MM.1S (cell line): ENCODE measurements at regions not wholly inside any gene's neighbourhood (a gene's known extent, or its start where the extent isn't known, plus 50 kb on each side); places are given as distances from the start of the nearest gene placed in this dataset.

Experiments used
- DNase-seq: peaks from one replicate; pipeline ENCODE4 v3.0.0-alpha.2; 2015
- H2AFZ ChIP-seq: fragments of 300-600 bp; sonication (generic); 2 replicates; pipeline ENCODE4 v1.6.0; 2016; ENCODE audit warnings: antibody characterized with exemption, low read length
- H3F3A ChIP-seq: fragments of 300-600 bp; sonication (generic); 2 replicates; pipeline ENCODE4 v1.6.1; 2016; ENCODE audit warnings: mild to moderate bottlenecking, antibody characterized with exemption, low read length, moderate library complexity, mixed read lengths; ENCODE audit not compliant: insufficient read depth
- H3K27ac ChIP-seq: fragments of 300-600 bp; sonication (generic); 2 replicates; pipeline ENCODE4 v1.5.1; 2016; ENCODE audit warnings: mild to moderate bottlenecking, low read length
- H3K27me3 ChIP-seq: fragments of 300-600 bp; sonication (generic); replicated peaks from 2 replicates; pipeline ENCODE4 v1.6.0; 2016; ENCODE audit warnings: low read length; ENCODE audit not compliant: insufficient read depth
- H3K36me3 ChIP-seq: fragments of 300-600 bp; sonication (generic); replicated peaks from 2 replicates; pipeline ENCODE4 v1.6.1; 2016; ENCODE audit warnings: mild to moderate bottlenecking, low read length, mixed read lengths; ENCODE audit not compliant: insufficient read depth
- H3K4me1 ChIP-seq: fragments of 300-600 bp; sonication (generic); 2 replicates; pipeline ENCODE4 v1.6.1; 2016; ENCODE audit warnings: low read length, mixed read lengths
- H3K4me2 ChIP-seq: fragments of 300-600 bp; sonication (generic); 2 replicates; pipeline ENCODE4 v1.6.0; 2016; ENCODE audit warnings: low read depth, low read length
- H3K4me3 ChIP-seq: fragments of 300-600 bp; sonication (generic); 2 replicates; pipeline ENCODE4 v1.5.1; 2016; ENCODE audit warnings: low read length, mixed read lengths
- H3K79me2 ChIP-seq: fragments of 300-600 bp; sonication (generic); 2 replicates; pipeline ENCODE4 v1.6.1; 2016; ENCODE audit warnings: mixed run types, low read length, mixed read lengths
- H3K9ac ChIP-seq: fragments of 300-600 bp; sonication (generic); 2 replicates; pipeline ENCODE4 v1.6.1; 2016; ENCODE audit warnings: low read length, mixed read lengths
- H3K9me2 ChIP-seq: fragments of 300-600 bp; sonication (generic); replicated peaks from 2 replicates; pipeline ENCODE4 v1.6.1; 2016; ENCODE audit warnings: mild to moderate bottlenecking, low read length, mixed read lengths; ENCODE audit not compliant: insufficient read depth
- H3K9me3 ChIP-seq: fragments of 300-600 bp; sonication (generic); replicated peaks from 2 replicates; pipeline ENCODE4 v1.6.1; 2016; ENCODE audit warnings: mild to moderate bottlenecking, low read length, mixed read lengths; ENCODE audit not compliant: insufficient read depth
- H4K20me1 ChIP-seq: fragments of 300-600 bp; sonication (generic); 2 replicates; pipeline ENCODE4 v1.6.1; 2016; ENCODE audit warnings: mild to moderate bottlenecking, low read length, moderate library complexity, mixed read lengths; ENCODE audit not compliant: insufficient read depth
- EZH2 ChIP-seq: fragments of 300-600 bp; sonication (generic); optimal IDR thresholded peaks from 2 replicates; pipeline ENCODE3; 2017; ENCODE audit warnings: low read depth, mild to moderate bottlenecking, antibody characterized with exemption, low read length, mixed read lengths
- EZH2phosphoT487 ChIP-seq: fragments of 300-600 bp; sonication (generic); IDR thresholded peaks from 2 replicates; pipeline ENCODE4 v1.6.1; 2018; ENCODE audit warnings: antibody characterized with exemption, low read length
- TF ChIP-seq, protein P1 (sequence below): fragments of 300-600 bp; sonication (generic); IDR thresholded peaks from 2 replicates; pipeline ENCODE4 v1.5.1; 2016; ENCODE audit warnings: antibody characterized with exemption, low read length, mixed read lengths

- Histone ChIP-seq H3F3A (no peaks in the 10 kb centered on the region), H3K9me2 (no peaks in the 10 kb centered on the region), H4K20me1 (no peaks in the 10 kb centered on the region), H3K4me3 (no peak overlapping the region), H3K4me1 (no peaks in the 10 kb centered on the region), H3K4me2 (no peak overlapping the region), H3K27me3 (no peaks in the 10 kb centered on the region), H3K9ac (no peak overlapping the region), H2AFZ (no peak overlapping the region), H3K9me3 (no peaks in the 10 kb centered on the region), H3K79me2 (no peaks in the 10 kb centered on the region), H3K36me3 (no peaks in the 10 kb centered on the region), H3K27ac (no peak overlapping the region)
- no peak for DNase-seq
- TF ChIP-seq, protein P1, sequence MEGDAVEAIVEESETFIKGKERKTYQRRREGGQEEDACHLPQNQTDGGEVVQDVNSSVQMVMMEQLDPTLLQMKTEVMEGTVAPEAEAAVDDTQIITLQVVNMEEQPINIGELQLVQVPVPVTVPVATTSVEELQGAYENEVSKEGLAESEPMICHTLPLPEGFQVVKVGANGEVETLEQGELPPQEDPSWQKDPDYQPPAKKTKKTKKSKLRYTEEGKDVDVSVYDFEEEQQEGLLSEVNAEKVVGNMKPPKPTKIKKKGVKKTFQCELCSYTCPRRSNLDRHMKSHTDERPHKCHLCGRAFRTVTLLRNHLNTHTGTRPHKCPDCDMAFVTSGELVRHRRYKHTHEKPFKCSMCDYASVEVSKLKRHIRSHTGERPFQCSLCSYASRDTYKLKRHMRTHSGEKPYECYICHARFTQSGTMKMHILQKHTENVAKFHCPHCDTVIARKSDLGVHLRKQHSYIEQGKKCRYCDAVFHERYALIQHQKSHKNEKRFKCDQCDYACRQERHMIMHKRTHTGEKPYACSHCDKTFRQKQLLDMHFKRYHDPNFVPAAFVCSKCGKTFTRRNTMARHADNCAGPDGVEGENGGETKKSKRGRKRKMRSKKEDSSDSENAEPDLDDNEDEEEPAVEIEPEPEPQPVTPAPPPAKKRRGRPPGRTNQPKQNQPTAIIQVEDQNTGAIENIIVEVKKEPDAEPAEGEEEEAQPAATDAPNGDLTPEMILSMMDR: no peak
- no peak for TF ChIP-seq EZH2
Measured at GRCh38 chr5:8304341-8304740, 435.4 kb downstream of the MTRR start.

DNA sequence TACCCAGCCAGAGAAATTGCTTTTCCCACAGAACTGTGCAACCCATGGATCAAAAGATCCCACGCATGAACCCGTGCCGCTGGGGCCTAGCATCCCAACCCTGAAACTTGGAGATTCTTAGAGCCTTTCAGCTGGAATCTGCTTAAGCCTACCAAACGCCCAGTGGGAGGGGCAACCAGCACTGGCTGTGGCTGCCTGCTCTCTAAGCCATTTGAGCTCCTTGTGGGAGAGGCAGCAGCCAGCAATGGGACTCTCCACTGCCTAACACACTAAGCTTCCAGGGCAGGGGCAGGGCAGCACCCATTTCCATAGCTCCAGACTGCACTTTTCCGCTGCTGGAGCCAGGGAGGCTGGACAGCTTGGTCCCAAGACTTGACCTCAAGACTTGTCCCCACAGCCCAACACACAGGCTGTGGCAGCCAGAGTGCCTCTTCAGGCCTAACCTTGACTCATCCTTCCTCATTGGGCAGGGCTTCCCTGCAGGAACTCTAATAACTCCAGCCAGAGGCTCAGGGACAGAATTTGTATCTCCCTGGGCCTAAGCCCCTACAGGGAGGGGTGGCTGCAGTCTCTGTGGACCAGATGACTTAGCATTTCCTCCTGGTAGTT, 437.4 kb downstream of the MTRR start:
- no peaks in the 10 kb centered on the region for H3K36me3 ChIP-seq
- no peak overlapping the region for H3K4me2 ChIP-seq
- H3K4me3 ChIP-seq: no peak overlapping the region
- no peaks in the 10 kb centered on the region for H3K9me2 ChIP-seq
- H3K27ac ChIP-seq: no peak overlapping the region
- no peak for DNase-seq
- H3F3A ChIP-seq: no peaks in the 10 kb centered on the region
- no peak overlapping the region for H2AFZ ChIP-seq
- no peaks in the 10 kb centered on the region for H3K79me2 ChIP-seq
- no peaks in the 10 kb centered on the region for H3K9me3 ChIP-seq
- H4K20me1 ChIP-seq: no peaks in the 10 kb centered on the region
- TF ChIP-seq, protein P1: no peak
- TF ChIP-seq EZH2phosphoT487 (no peak), EZH2 (no peak)
- no peaks in the 10 kb centered on the region for H3K4me1 ChIP-seq
- no peaks in the 10 kb centered on the region for H3K27me3 ChIP-seq
- H3K9ac ChIP-seq: no peak overlapping the region

DNA sequence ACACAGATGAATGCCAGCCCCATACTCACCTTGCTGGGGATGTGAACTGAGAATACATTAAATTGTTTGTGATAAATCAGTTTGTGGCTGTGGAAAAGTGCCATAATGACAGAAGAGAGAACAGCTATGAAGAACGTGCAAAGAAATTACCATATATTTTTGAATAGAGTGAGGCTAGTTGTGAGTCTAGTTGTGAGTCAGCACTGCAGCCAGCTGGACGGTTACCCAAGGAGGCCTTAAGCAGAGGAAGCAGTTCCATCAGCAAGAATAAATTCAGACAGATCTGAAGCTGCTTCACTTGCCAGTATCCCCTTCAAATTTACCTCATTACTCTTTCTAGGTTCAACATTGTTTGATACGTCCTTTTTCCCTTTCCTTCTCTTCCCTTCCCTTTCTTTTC, 446.0 kb downstream of the MTRR start:
- Histone ChIP-seq H3K4me1 (no peaks in the 10 kb centered on the region), H3K9me2 (no peaks in the 10 kb centered on the region), H2AFZ (no peak overlapping the region), H3K36me3 (no peaks in the 10 kb centered on the region), H3K9me3 (no peaks in the 10 kb centered on the region), H3K4me3 (no peak overlapping the region), H3K79me2 (no peaks in the 10 kb centered on the region), H3K9ac (no peak overlapping the region), H3F3A (no peaks in the 10 kb centered on the region), H4K20me1 (no peaks in the 10 kb centered on the region), H3K27ac (no peak overlapping the region), H3K4me2 (no peak overlapping the region), H3K27me3 (no peaks in the 10 kb centered on the region)
- TF ChIP-seq, protein P1: no peak
- TF ChIP-seq EZH2: no peak
- TF ChIP-seq EZH2phosphoT487: no peak
- no peak for DNase-seq
